A673 (cell line): ENCODE measurements at regions not wholly inside any gene's neighbourhood (a gene's known extent, or its start where the extent isn't known, plus 50 kb on each side); places are given as distances from the start of the nearest gene placed in this dataset.

ENCODE experiments used
- EZH2 ChIP-seq: fragments of 200-600 bp; sonication (generic); IDR thresholded peaks from 2 replicates; pipeline ENCODE4 v1.6.1; 2017; ENCODE audit warnings: borderline replicate concordance, low read depth, mild to moderate bottlenecking, mixed read lengths, antibody characterized with exemption, low read length; ENCODE audit not compliant: poor library complexity, severe bottlenecking
- TF ChIP-seq, protein P1 (sequence below): fragments of 300-800, 200-600 bp; sonication (generic); conservative IDR thresholded peaks from 2 replicates; pipeline ENCODE4 v1.5.1; 2017; ENCODE audit warnings: low read depth, mild to moderate bottlenecking, antibody characterized with exemption, low read length, moderate library complexity, mixed read lengths

DNA sequence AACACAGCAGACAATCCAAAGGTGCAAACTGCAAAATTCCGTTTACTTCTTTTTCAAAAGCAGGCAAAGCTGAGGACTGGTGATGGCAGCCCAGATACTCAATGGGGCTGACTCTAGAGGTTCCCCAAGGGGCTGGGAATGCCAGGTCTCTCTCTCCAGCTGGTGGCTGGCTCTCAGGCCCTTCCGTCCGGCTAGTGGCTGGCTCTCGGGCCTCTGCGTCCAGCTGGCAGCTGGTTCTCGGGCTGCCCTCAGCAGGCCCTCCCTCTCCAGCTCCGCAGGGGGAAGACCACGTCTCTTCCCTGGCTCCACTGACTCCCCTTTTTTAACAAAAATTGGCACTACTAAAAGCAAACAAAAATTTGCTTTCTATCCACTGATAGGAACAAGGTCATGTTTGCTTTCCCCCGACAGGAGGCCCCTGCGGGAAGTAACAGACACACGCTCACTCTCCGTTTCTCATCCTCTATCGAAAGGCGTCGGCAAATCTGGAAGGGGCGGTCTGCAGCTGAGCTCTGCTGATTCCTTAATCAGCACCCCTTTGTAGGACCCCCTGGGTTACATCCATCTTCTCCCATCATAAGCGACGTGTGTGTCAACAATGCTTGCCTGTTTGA lies 381.4 kb downstream of the BRD1 start:
- TF ChIP-seq, protein P1, sequence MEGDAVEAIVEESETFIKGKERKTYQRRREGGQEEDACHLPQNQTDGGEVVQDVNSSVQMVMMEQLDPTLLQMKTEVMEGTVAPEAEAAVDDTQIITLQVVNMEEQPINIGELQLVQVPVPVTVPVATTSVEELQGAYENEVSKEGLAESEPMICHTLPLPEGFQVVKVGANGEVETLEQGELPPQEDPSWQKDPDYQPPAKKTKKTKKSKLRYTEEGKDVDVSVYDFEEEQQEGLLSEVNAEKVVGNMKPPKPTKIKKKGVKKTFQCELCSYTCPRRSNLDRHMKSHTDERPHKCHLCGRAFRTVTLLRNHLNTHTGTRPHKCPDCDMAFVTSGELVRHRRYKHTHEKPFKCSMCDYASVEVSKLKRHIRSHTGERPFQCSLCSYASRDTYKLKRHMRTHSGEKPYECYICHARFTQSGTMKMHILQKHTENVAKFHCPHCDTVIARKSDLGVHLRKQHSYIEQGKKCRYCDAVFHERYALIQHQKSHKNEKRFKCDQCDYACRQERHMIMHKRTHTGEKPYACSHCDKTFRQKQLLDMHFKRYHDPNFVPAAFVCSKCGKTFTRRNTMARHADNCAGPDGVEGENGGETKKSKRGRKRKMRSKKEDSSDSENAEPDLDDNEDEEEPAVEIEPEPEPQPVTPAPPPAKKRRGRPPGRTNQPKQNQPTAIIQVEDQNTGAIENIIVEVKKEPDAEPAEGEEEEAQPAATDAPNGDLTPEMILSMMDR, result no peak
- no peak for TF ChIP-seq EZH2
